BJ (cell line): ENCODE measurements at regions not wholly inside any gene's neighbourhood (a gene's known extent, or its start where the extent isn't known, plus 50 kb on each side); places are given as distances from the start of the nearest gene placed in this dataset.

ENCODE experiments used
- CTCF ChIA-PET: fragments of 350-600 bp; formaldehyde crosslinking; extraction: SDS; loops from one replicate; lab custom pipeline; 2021; ENCODE audit warnings: antibody characterized with exemption, inconsistent platforms; lab: Yijun Ruan, JAX
- POLR2A ChIA-PET: fragments of 300-600 bp; sonication (Branson Sonifier 250); formaldehyde crosslinking; extraction: SDS; loops from one replicate; lab custom pipeline; 2021; ENCODE audit warnings: antibody characterized with exemption; lab: Charles Lee
- DNase-seq: peaks from one replicate; pipeline ENCODE4 v3.0.0-alpha.2; 2011; ENCODE audit warnings: low read depth
- H3K27me3 ChIP-seq: 2 replicates; pipeline ENCODE4 v1.6.0; 2011; ENCODE audit warnings: low read length; ENCODE audit not compliant: control insufficient read depth, insufficient read depth
- H3K36me3 ChIP-seq: 2 replicates; pipeline ENCODE4 v1.5.1; 2011; ENCODE audit warnings: low read length; ENCODE audit not compliant: control insufficient read depth, insufficient read depth
- H3K4me3 ChIP-seq: 2 replicates; pipeline ENCODE4 v1.5.1; 2011; ENCODE audit warnings: low read depth, mild to moderate bottlenecking, control low read depth, low read length
- CTCF ChIP-seq: IDR thresholded peaks from 2 replicates; pipeline ENCODE4 v1.5.1; 2011; ENCODE audit warnings: low read depth, mild to moderate bottlenecking, control low read depth, inconsistent platforms, low read length, moderate library complexity; ENCODE audit not compliant: insufficient read depth

- ChIA-PET CTCF (no interaction called here), POLR2A (no interaction called here)
- no peak overlapping the region for H3K4me3 ChIP-seq
- no peak for TF ChIP-seq CTCF
- no peak for DNase-seq
- H3K27me3 ChIP-seq = no peaks in the 10 kb centered on the region
- H3K36me3 ChIP-seq = no peaks in the 10 kb centered on the region
Measured at GRCh38 chr10:128976856-128977255, 490.2 kb upstream of the MGMT start.

DNA sequence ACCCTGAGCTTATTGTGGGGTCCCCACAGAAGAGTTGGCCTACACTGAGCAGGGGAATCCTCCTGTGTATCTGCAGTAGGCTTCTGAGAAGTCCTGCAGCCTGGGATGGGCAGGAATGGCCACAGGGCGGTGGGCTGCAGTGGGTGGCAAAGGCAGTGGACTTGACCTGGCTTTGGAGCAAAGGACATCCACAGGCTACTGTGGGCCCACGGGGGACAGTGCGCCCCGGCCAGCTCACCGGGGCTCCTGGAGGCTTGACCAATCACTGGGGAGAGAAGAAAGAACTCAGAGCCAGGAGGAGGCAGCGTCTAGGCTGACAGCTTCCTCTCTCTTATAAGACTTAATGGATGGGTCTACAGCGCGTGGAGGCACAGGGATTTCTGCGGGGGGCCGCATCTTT, 488.8 kb upstream of the MGMT start:
- POLR2A ChIA-PET = no interaction called here
- no peaks in the 10 kb centered on the region for H3K36me3 ChIP-seq
- H3K4me3 ChIP-seq = no peak overlapping the region
- no peak for TF ChIP-seq CTCF
- H3K27me3 ChIP-seq = no peaks in the 10 kb centered on the region
- no peak for DNase-seq
- CTCF ChIA-PET = no interaction called here

- DNase-seq = no peak
- TF ChIP-seq CTCF = no peak
- H3K36me3 ChIP-seq = no peaks in the 10 kb centered on the region
- no peak overlapping the region for H3K4me3 ChIP-seq
- no peaks in the 10 kb centered on the region for H3K27me3 ChIP-seq
- ChIA-PET POLR2A (no interaction called here), CTCF (no interaction called here)
Measured at GRCh38 chr10:128979405-128979804, 487.6 kb upstream of the MGMT start.

- no peak for TF ChIP-seq CTCF
- no peak overlapping the region for H3K4me3 ChIP-seq
- no peaks in the 10 kb centered on the region for H3K36me3 ChIP-seq
- no peaks in the 10 kb centered on the region for H3K27me3 ChIP-seq
- POLR2A ChIA-PET = no interaction called here
- CTCF ChIA-PET = no interaction called here
- no peak for DNase-seq
Measured at GRCh38 chr10:128981251-128981650, 485.8 kb upstream of the MGMT start.

- POLR2A ChIA-PET = no interaction called here
- CTCF ChIA-PET = no interaction called here
Measured at GRCh38 chr10:128981881-128982615, 485.0 kb upstream of the MGMT start.

More at GRCh38 chr10:128981881-128982615, 485.0 kb upstream of the MGMT start:
- no peaks in the 10 kb centered on the region for H3K36me3 ChIP-seq
- DNase-seq = no peak
- H3K4me3 ChIP-seq = no peak overlapping the region
- no peaks in the 10 kb centered on the region for H3K27me3 ChIP-seq
- no peak for TF ChIP-seq CTCF
